ENCODE measurements at regions not wholly inside any gene's neighbourhood (a gene's known extent, or its start where the extent isn't known, plus 50 kb on each side); places are given as distances from the start of the nearest gene placed in this dataset.

DNA sequence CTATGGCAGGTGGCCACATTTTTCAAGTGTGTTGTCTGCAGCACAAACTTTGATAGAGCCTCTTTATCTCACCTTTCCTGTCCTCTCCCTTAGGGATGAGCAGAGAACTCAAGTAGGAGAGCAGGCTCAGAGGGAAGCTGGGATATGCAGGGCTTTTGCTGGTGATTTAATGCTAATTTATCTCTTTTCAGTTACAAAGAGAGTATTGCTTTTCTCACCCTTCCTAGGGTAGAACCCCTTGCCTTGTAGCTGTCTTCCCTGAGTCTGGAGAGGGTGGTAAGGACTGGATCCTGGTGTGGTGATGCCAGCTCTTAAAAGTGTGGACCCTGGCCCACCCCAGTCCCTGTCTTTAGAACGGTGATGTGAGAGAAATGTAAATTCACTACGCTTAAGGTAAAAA lies 1061.4 kb downstream of the TYW1 start:
- H3K36me3 ChIP-seq (ENCODE audit: insufficient read depth), result no peaks in the 10 kb centered on the region; the same call in 1 of the 2 replicates
- H3K27ac ChIP-seq (ENCODE audit: low read depth), result no peak overlapping the region
- no peak overlapping the region for H3K4me3 ChIP-seq
- no peaks in the 10 kb centered on the region for H3K27me3 ChIP-seq (ENCODE audit: insufficient read depth)
- H3K9me2 ChIP-seq (ENCODE audit: insufficient read depth), result no peaks in the 10 kb centered on the region
- H4K20me1 ChIP-seq (replicated peaks; ENCODE audit: insufficient read depth), result no peaks in the 10 kb centered on the region
- TF ChIP-seq STAT1 (IDR thresholded peaks at IDR 0.05; ENCODE audit: unreplicated experiment) (no peak), POLR2AphosphoS5 (IDR thresholded peaks at IDR 0.05; ENCODE audit: low read depth) (no peak), EZH2 (IDR thresholded peaks at IDR 0.05; ENCODE audit: low read depth, unreplicated experiment) (no peak), ZNF331 (CRISPR knock-in tag; IDR thresholded peaks at IDR 0.05; ENCODE audit: low read depth) (no peak), EZH2phosphoT487 (IDR thresholded peaks at IDR 0.05; ENCODE audit: unreplicated experiment) (no peak), NANOG (IDR thresholded peaks at IDR 0.05; ENCODE audit: borderline replicate concordance) (no peak), JUNB (IDR thresholded peaks at IDR 0.05; ENCODE audit: unreplicated experiment) (no peak), ZNF114 (CRISPR knock-in tag; IDR thresholded peaks at IDR 0.05) (no peak)
- TF ChIP-seq, protein P1, sequence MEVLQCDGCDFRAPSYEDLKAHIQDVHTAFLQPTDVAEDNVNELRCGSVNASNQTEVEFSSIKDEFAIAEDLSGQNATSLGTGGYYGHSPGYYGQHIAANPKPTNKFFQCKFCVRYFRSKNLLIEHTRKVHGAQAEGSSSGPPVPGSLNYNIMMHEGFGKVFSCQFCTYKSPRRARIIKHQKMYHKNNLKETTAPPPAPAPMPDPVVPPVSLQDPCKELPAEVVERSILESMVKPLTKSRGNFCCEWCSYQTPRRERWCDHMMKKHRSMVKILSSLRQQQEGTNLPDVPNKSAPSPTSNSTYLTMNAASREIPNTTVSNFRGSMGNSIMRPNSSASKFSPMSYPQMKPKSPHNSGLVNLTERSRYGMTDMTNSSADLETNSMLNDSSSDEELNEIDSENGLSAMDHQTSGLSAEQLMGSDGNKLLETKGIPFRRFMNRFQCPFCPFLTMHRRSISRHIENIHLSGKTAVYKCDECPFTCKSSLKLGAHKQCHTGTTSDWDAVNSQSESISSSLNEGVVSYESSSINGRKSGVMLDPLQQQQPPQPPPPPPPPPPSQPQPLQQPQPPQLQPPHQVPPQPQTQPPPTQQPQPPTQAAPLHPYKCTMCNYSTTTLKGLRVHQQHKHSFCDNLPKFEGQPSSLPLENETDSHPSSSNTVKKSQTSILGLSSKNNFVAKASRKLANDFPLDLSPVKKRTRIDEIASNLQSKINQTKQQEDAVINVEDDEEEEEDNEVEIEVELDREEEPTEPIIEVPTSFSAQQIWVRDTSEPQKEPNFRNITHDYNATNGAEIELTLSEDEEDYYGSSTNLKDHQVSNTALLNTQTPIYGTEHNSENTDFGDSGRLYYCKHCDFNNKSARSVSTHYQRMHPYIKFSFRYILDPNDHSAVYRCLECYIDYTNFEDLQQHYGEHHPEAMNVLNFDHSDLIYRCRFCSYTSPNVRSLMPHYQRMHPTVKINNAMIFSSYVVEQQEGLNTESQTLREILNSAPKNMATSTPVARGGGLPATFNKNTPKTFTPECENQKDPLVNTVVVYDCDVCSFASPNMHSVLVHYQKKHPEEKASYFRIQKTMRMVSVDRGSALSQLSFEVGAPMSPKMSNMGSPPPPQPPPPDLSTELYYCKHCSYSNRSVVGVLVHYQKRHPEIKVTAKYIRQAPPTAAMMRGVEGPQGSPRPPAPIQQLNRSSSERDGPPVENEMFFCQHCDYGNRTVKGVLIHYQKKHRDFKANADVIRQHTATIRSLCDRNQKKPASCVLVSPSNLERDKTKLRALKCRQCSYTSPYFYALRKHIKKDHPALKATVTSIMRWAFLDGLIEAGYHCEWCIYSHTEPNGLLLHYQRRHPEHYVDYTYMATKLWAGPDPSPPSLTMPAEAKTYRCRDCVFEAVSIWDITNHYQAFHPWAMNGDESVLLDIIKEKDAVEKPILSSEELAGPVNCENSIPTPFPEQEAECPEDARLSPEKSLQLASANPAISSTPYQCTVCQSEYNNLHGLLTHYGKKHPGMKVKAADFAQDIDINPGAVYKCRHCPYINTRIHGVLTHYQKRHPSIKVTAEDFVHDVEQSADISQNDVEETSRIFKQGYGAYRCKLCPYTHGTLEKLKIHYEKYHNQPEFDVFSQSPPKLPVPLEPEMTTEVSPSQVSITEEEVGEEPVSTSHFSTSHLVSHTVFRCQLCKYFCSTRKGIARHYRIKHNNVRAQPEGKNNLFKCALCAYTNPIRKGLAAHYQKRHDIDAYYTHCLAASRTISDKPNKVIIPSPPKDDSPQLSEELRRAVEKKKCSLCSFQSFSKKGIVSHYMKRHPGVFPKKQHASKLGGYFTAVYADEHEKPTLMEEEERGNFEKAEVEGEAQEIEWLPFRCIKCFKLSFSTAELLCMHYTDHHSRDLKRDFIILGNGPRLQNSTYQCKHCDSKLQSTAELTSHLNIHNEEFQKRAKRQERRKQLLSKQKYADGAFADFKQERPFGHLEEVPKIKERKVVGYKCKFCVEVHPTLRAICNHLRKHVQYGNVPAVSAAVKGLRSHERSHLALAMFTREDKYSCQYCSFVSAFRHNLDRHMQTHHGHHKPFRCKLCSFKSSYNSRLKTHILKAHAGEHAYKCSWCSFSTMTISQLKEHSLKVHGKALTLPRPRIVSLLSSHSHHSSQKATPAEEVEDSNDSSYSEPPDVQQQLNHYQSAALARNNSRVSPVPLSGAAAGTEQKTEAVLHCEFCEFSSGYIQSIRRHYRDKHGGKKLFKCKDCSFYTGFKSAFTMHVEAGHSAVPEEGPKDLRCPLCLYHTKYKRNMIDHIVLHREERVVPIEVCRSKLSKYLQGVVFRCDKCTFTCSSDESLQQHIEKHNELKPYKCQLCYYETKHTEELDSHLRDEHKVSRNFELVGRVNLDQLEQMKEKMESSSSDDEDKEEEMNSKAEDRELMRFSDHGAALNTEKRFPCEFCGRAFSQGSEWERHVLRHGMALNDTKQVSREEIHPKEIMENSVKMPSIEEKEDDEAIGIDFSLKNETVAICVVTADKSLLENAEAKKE (CRISPR knock-in tag; IDR thresholded peaks at IDR 0.05), result no peak
- TF ChIP-seq, protein P2, sequence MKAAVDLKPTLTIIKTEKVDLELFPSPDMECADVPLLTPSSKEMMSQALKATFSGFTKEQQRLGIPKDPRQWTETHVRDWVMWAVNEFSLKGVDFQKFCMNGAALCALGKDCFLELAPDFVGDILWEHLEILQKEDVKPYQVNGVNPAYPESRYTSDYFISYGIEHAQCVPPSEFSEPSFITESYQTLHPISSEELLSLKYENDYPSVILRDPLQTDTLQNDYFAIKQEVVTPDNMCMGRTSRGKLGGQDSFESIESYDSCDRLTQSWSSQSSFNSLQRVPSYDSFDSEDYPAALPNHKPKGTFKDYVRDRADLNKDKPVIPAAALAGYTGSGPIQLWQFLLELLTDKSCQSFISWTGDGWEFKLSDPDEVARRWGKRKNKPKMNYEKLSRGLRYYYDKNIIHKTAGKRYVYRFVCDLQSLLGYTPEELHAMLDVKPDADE (IDR thresholded peaks at IDR 0.05), result no peak
- TF ChIP-seq, protein P3, sequence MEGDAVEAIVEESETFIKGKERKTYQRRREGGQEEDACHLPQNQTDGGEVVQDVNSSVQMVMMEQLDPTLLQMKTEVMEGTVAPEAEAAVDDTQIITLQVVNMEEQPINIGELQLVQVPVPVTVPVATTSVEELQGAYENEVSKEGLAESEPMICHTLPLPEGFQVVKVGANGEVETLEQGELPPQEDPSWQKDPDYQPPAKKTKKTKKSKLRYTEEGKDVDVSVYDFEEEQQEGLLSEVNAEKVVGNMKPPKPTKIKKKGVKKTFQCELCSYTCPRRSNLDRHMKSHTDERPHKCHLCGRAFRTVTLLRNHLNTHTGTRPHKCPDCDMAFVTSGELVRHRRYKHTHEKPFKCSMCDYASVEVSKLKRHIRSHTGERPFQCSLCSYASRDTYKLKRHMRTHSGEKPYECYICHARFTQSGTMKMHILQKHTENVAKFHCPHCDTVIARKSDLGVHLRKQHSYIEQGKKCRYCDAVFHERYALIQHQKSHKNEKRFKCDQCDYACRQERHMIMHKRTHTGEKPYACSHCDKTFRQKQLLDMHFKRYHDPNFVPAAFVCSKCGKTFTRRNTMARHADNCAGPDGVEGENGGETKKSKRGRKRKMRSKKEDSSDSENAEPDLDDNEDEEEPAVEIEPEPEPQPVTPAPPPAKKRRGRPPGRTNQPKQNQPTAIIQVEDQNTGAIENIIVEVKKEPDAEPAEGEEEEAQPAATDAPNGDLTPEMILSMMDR (conservative IDR thresholded peaks at IDR 0.05; ENCODE audit: low read depth in 2 of 2), result no peak
- H3K79me2 ChIP-seq (replicated peaks; ENCODE audit: insufficient read depth), result no peaks in the 10 kb centered on the region
- no peaks in the 10 kb centered on the region for H3K4me1 Mint-ChIP-seq
- H3K4me2 ChIP-seq, result no peak overlapping the region
- peaks cover 45% of the 10 kb centered on the region for H3K36me3 Mint-ChIP-seq (ENCODE audit: low read depth)
- H3K27ac Mint-ChIP-seq, result no peak overlapping the region
- no peak for DNase-seq (ENCODE audit: low spot score)
- no peak overlapping the region for H3K4me3 Mint-ChIP-seq
- ATAC-seq, result no peak
- H3K4me1 ChIP-seq (ENCODE audit: insufficient read depth), result no peaks in the 10 kb centered on the region
- no peaks in the 10 kb centered on the region for H3F3A ChIP-seq (replicated peaks; ENCODE audit: low read depth)
- peaks cover 2% of the 10 kb centered on the region for H3K27me3 Mint-ChIP-seq (ENCODE audit: insufficient read depth, low read depth, poor library complexity)
- H3K9me3 Mint-ChIP-seq, result peaks cover 100% of the 10 kb centered on the region
- H2AFZ ChIP-seq, result no peak overlapping the region
